HCT116 (cell line): ENCODE measurements at regions not wholly inside any gene's neighbourhood (a gene's known extent, or its start where the extent isn't known, plus 50 kb on each side); places are given as distances from the start of the nearest gene placed in this dataset.

Experiments
- ATAC-seq: fragments of 200-7000 bp; cut with Tn5 transposase; 2 replicates; pipeline ENCODE4 v1.9.1; 2020; ENCODE audit warnings: mild to moderate bottlenecking, moderate library complexity
- BruUV-seq: library from RNA; stranded (reverse); fragments of 400-500 nt; replicated peaks from 2 replicates; lab custom pipeline; 2021; lab: Mats Ljungman, UMichigan
- CTCF ChIA-PET: fragments of 300-600 bp; sonication (Branson Sonifier 250); formaldehyde crosslinking; loops from one replicate; lab custom pipeline; 2021; ENCODE audit warnings: antibody characterized with exemption; lab: Charles Lee
- POLR2A ChIA-PET: fragments of 300-600, 350-600 bp; sonication (Branson Sonifier 250); formaldehyde crosslinking; loops from one replicate; lab custom pipeline; 2021; ENCODE audit warnings: antibody characterized with exemption; lab: Charles Lee
- RAD21 ChIA-PET, 2 experiments: fragments of 300-600 bp; sonication (Branson Sonifier 250); formaldehyde crosslinking; loops; one replicate each; lab custom pipeline; 2023; ENCODE audit warnings: low total read pairs in 2 of 2; ENCODE audit not compliant: uncharacterized antibody in 2 of 2, unreplicated experiment in 2 of 2, low non-redundant PET in 1 of 2; lab: Charles Lee
- DNase-seq: peaks from one replicate; pipeline ENCODE4 v3.0.0-alpha.2; 2010; ENCODE audit warnings: low read depth, low spot score
- H2AFZ ChIP-seq: fragments of 200-600 bp; shearing (Covaris generic), sonication (generic); 2 replicates; pipeline ENCODE4 v1.6.1; 2017; ENCODE audit warnings: low read depth, mixed run types, mixed read lengths, antibody characterized with exemption, low read length; ENCODE audit not compliant: poor library complexity, severe bottlenecking
- H3K27ac ChIP-seq: 2 replicates; pipeline ENCODE4 v1.5.1; 2012; ENCODE audit warnings: low read depth, low read length
- H3K27me3 ChIP-seq: fragments of 200-600 bp; sonication (generic); 2 replicates; pipeline ENCODE4 v1.6.1; 2016; ENCODE audit warnings: mixed run types, low read length, mixed read lengths; ENCODE audit not compliant: insufficient read depth
- H3K36me3 ChIP-seq, 2 experiments: fragments of 200-500 bp in 1 of 2; fragments of 200-600 bp in 1 of 2; sonication (Bioruptor generic) in 1 of 2; sonication (generic) in 1 of 2; 2 replicates each; pipeline versions ENCODE4 v1.5.1 to v1.6.1; 2014 to 2016; ENCODE audit warnings: low read length in 2 of 2, inconsistent platforms in 1 of 2, mixed read lengths in 1 of 2, mixed run types in 1 of 2; ENCODE audit not compliant: insufficient read depth in 2 of 2, control insufficient read depth in 1 of 2
- H3K4me1 ChIP-seq, 2 experiments: fragments of 200-600 bp in 1 of 2; sonication (generic) in 1 of 2; 2 replicates each; pipeline versions ENCODE4 v1.5.1 to v1.6.1; 2012 to 2017; ENCODE audit warnings: low read length in 2 of 2, inconsistent platforms in 1 of 2, mild to moderate bottlenecking in 1 of 2, mixed read lengths in 1 of 2, mixed run types in 1 of 2, moderate library complexity in 1 of 2; ENCODE audit not compliant: insufficient read depth in 2 of 2, control insufficient read depth in 1 of 2
- H3K4me2 ChIP-seq: fragments of 200-600 bp; sonication (generic); 2 replicates; pipeline ENCODE4 v1.6.1; 2017; ENCODE audit warnings: mixed run types, low read length, mixed read lengths
- H3K4me3 ChIP-seq, 2 experiments: fragments of 200-600 bp in 1 of 2; sonication (generic) in 1 of 2; replicated peaks in 1 of 2; 2 replicates each; pipeline ENCODE4 v1.5.1; 2011 to 2016; ENCODE audit warnings: low read length in 2 of 2, control low read depth in 1 of 2, low read depth in 1 of 2, mild to moderate bottlenecking in 1 of 2, mixed read lengths in 1 of 2, mixed run types in 1 of 2
- H3K79me2 ChIP-seq: fragments of 200-600 bp; sonication (generic); 2 replicates; pipeline ENCODE4 v1.6.1; 2017; ENCODE audit warnings: mild to moderate bottlenecking, mixed run types, low read length, moderate library complexity, mixed read lengths; ENCODE audit not compliant: insufficient read depth
- H3K9ac ChIP-seq: fragments of 200-600 bp; sonication (generic); 2 replicates; pipeline ENCODE4 v1.6.1; 2016; ENCODE audit warnings: low read length, mixed read lengths
- H3K9me2 ChIP-seq: fragments of 200-600 bp; sonication (generic), shearing (Covaris generic); 2 replicates; pipeline ENCODE4 v1.6.1; 2017; ENCODE audit warnings: mixed run types, mild to moderate bottlenecking, moderate library complexity; ENCODE audit not compliant: insufficient read depth
- H3K9me3 ChIP-seq, 2 experiments: fragments of 200-500 bp in 1 of 2; fragments of 200-600 bp in 1 of 2; sonication (Bioruptor generic) in 1 of 2; sonication (generic) in 1 of 2; 2 replicates each; pipeline ENCODE4 v1.6.1; 2014 to 2017; ENCODE audit warnings: low read length in 2 of 2, mixed read lengths in 2 of 2, inconsistent platforms in 1 of 2, low read depth in 1 of 2, mild to moderate bottlenecking in 1 of 2, mixed run types in 1 of 2, moderate library complexity in 1 of 2; ENCODE audit not compliant: control insufficient read depth in 1 of 2, insufficient read depth in 1 of 2
- H4K20me1 ChIP-seq: fragments of 200-600 bp; sonication (generic), shearing (Covaris generic); 2 replicates; pipeline ENCODE4 v1.6.1; 2017; ENCODE audit warnings: mixed run types, mild to moderate bottlenecking, moderate library complexity; ENCODE audit not compliant: insufficient read depth
- ATF3 ChIP-seq: IDR thresholded peaks from 2 replicates; pipeline ENCODE4 v1.6.1; 2012
- CTCF ChIP-seq, 3 experiments: fragments of 200-600 bp in 1 of 3; sonication (generic) in 1 of 3; IDR thresholded peaks in 2 of 3; conservative IDR thresholded peaks in 1 of 3; 2 replicates each; pipeline ENCODE4 v1.5.1; 2012 to 2017; ENCODE audit warnings: low read depth in 2 of 3, low read length in 2 of 3, antibody characterized with exemption in 1 of 3, borderline replicate concordance in 1 of 3, control low read depth in 1 of 3, mild to moderate bottlenecking in 1 of 3, mixed read lengths in 1 of 3, mixed run types in 1 of 3, moderate library complexity in 1 of 3; ENCODE audit not compliant: insufficient read depth in 1 of 3
- EGR1 ChIP-seq: IDR thresholded peaks from 2 replicates; pipeline ENCODE4 v1.6.1; 2012; ENCODE audit warnings: low read depth
- FOSL1 ChIP-seq: IDR thresholded peaks from 2 replicates; pipeline ENCODE4 v1.6.1; 2012; ENCODE audit warnings: low read depth
- MAX ChIP-seq: IDR thresholded peaks from 2 replicates; pipeline ENCODE4 v1.6.1; 2012
- POLR2A ChIP-seq: IDR thresholded peaks from 2 replicates; pipeline ENCODE4 v1.7.0; 2011; ENCODE audit warnings: borderline replicate concordance; ENCODE audit not compliant: insufficient read depth, insufficient read length; ENCODE audit errors: extremely low read depth
- RAD21 ChIP-seq: IDR thresholded peaks from 2 replicates; pipeline ENCODE4 v1.6.1; 2012; ENCODE audit warnings: low read depth, mild to moderate bottlenecking
- REST ChIP-seq: IDR thresholded peaks from 2 replicates; pipeline ENCODE4 v1.6.1; 2012; ENCODE audit warnings: low read depth
- SIN3A ChIP-seq: IDR thresholded peaks from 2 replicates; pipeline ENCODE4 v1.6.1; 2012; ENCODE audit warnings: low read depth
- SP1 ChIP-seq: IDR thresholded peaks from 2 replicates; pipeline ENCODE4 v1.6.1; 2012; ENCODE audit warnings: low read depth
- SRF ChIP-seq: IDR thresholded peaks from 2 replicates; pipeline ENCODE4 v1.6.1; 2012; ENCODE audit warnings: low read depth
- TCF7L2 ChIP-seq: IDR thresholded peaks from 2 replicates; pipeline ENCODE4 v1.7.0; 2011; ENCODE audit warnings: borderline replicate concordance, inconsistent platforms; ENCODE audit not compliant: insufficient read depth, insufficient read length; ENCODE audit errors: extremely low read depth
- ZBTB33 ChIP-seq: IDR thresholded peaks from 2 replicates; pipeline ENCODE4 v1.6.1; 2011; ENCODE audit warnings: mild to moderate bottlenecking, low read length, moderate library complexity; ENCODE audit not compliant: insufficient replicate concordance; ENCODE audit errors: extremely low read depth
- ZFX ChIP-seq: fragments of 450-650 bp; IDR thresholded peaks from 2 replicates; pipeline ENCODE4 v1.6.1; 2017
- ZNF274 ChIP-seq: fragments of 200-500 bp; sonication (Bioruptor generic); IDR thresholded peaks from 2 replicates; pipeline ENCODE4 v1.6.1; 2014; ENCODE audit warnings: mild to moderate bottlenecking, low read depth, low read length, inconsistent platforms
- intact Hi-C: fragments of 100-400 bp; cut with micrococcal nuclease; formaldehyde crosslinking; loops from 2 replicates; pipeline ENCODE4 v1.10.0; 2022

GRCh38 chr3:106420628-106421027 is 551.8 kb upstream of the CBLB start (continued):
- TF ChIP-seq ZBTB33 = no peak
- TF ChIP-seq CTCF (IDR thresholded peaks at IDR 0.05 in 2 of 3, conservative IDR thresholded peaks at IDR 0.05 in 1 of 3; ENCODE audit: borderline replicate concordance in 1 of 3, insufficient read depth in 1 of 3, low read depth in 2 of 3, low read length in 2 of 3) = no peak
- TF ChIP-seq TCF7L2 = no peak
- no peak for TF ChIP-seq POLR2A
- TF ChIP-seq ZNF274 = no peak
- no peak for TF ChIP-seq MAX
- no peak for TF ChIP-seq FOSL1

GRCh38 chr3:106421426-106421825 is 552.6 kb upstream of the CBLB start:
- Histone ChIP-seq H3K9me2 (no peaks in the 10 kb centered on the region), H2AFZ (no peak overlapping the region), H3K4me1 (no peaks in the 10 kb centered on the region), H3K79me2 (no peaks in the 10 kb centered on the region), H3K9ac (no peak overlapping the region), H3K27me3 (no peaks in the 10 kb centered on the region), H3K4me3 (no peak overlapping the region), H3K27ac (no peak overlapping the region), H4K20me1 (no peaks in the 10 kb centered on the region), H3K9me3 (no peaks in the 10 kb centered on the region), H3K4me2 (no peak overlapping the region), H3K36me3 (no peaks in the 10 kb centered on the region)
- intact Hi-C loops = no loop called here
- ChIA-PET CTCF (no interaction called here), RAD21 (no interaction called here), POLR2A (no interaction called here)
- ATAC-seq (no peak), DNase-seq (no peak)
- BruUV-seq = no TSS peak
- TF ChIP-seq RAD21 (no peak), ZFX (no peak), REST (no peak), ZBTB33 (no peak), TCF7L2 (no peak), POLR2A (no peak), SP1 (no peak), ZNF274 (no peak), EGR1 (no peak), SRF (no peak), ATF3 (no peak), SIN3A (no peak)
